ENCODE measurements at regions not wholly inside any gene's neighbourhood (a gene's known extent, or its start where the extent isn't known, plus 50 kb on each side); places are given as distances from the start of the nearest gene placed in this dataset.

DNA sequence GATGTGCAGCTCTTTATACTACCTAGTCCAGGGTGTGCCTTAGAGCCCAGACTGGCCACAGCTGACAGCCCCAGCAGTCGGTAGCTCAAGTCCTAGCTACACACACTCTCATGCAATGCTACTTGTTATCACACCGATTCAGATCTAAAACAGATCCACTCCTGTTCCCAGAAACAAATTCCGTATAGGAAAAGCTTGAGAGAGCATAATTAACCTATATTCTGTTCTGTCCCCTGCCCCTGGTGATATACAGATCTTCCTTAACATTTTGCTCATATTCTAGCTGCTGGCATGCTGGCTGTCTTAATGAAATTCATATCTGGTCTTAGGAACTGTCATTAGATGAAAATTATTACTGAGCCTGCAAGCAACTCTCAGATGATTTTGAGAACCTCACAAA is 204.3 kb downstream of the SOX2 start:
- TF ChIP-seq, protein P1, sequence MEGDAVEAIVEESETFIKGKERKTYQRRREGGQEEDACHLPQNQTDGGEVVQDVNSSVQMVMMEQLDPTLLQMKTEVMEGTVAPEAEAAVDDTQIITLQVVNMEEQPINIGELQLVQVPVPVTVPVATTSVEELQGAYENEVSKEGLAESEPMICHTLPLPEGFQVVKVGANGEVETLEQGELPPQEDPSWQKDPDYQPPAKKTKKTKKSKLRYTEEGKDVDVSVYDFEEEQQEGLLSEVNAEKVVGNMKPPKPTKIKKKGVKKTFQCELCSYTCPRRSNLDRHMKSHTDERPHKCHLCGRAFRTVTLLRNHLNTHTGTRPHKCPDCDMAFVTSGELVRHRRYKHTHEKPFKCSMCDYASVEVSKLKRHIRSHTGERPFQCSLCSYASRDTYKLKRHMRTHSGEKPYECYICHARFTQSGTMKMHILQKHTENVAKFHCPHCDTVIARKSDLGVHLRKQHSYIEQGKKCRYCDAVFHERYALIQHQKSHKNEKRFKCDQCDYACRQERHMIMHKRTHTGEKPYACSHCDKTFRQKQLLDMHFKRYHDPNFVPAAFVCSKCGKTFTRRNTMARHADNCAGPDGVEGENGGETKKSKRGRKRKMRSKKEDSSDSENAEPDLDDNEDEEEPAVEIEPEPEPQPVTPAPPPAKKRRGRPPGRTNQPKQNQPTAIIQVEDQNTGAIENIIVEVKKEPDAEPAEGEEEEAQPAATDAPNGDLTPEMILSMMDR (IDR thresholded peaks at IDR 0.05; ENCODE audit: extremely low read depth in 1 of 2, insufficient read depth in 1 of 2, low read depth in 1 of 2, low read length in 2 of 2) = no peak
- no peak for TF ChIP-seq POLR2A (IDR thresholded peaks at IDR 0.05; ENCODE audit: low read depth, low read length)
- TF ChIP-seq, protein P2, sequence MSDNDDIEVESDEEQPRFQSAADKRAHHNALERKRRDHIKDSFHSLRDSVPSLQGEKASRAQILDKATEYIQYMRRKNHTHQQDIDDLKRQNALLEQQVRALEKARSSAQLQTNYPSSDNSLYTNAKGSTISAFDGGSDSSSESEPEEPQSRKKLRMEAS (IDR thresholded peaks at IDR 0.05; ENCODE audit: insufficient read depth, insufficient read length) = no peak
- no peak for TF ChIP-seq POLR2AphosphoS5 (IDR thresholded peaks at IDR 0.05; ENCODE audit: insufficient read depth, low read depth, low read length)
- no peak for TF ChIP-seq FOS (IDR thresholded peaks at IDR 0.05; ENCODE audit: borderline replicate concordance, insufficient read depth, low read length)
- no peak for TF ChIP-seq MYC (IDR thresholded peaks at IDR 0.05; ENCODE audit: low read depth, low read length)
- no peak for TF ChIP-seq EZH2 (IDR thresholded peaks at IDR 0.05; ENCODE audit: borderline replicate concordance, low read depth, low read length, severe bottlenecking)
- TF ChIP-seq JUN (IDR thresholded peaks at IDR 0.05; ENCODE audit: borderline replicate concordance, insufficient read depth, insufficient read length, low read depth) = no peak
- no peak for TF ChIP-seq GATA2 (IDR thresholded peaks at IDR 0.05; ENCODE audit: insufficient read depth, insufficient read length, low read depth, low read length)
